HG02571 (cell line): ENCODE measurements at regions not wholly inside any gene's neighbourhood (a gene's known extent, or its start where the extent isn't known, plus 50 kb on each side); places are given as distances from the start of the nearest gene placed in this dataset.

ENCODE experiments used
- ATAC-seq: cut with Tn5 transposase; IDR thresholded peaks from one replicate; pipeline ENCODE4 v1.9.1; 2021; ENCODE audit warnings: mild to moderate bottlenecking, moderate library complexity; ENCODE audit not compliant: unreplicated experiment

GRCh38 chr9:73020877-73021276 lies 68.0 kb upstream of the ALDH1A1 start:
- no peak for ATAC-seq

GRCh38 chr9:73014011-73014410 lies 61.2 kb upstream of the ALDH1A1 start:
- ATAC-seq = no peak

- ATAC-seq = no peak
Measured at GRCh38 chr9:73011956-73012355, 59.1 kb upstream of the ALDH1A1 start.

- ATAC-seq = no peak
Measured at GRCh38 chr9:73011181-73011750, 58.4 kb upstream of the ALDH1A1 start.

GRCh38 chr9:73009649-73010288 lies 56.9 kb upstream of the ALDH1A1 start:
- ATAC-seq = no peak

- no peak for ATAC-seq
Measured at GRCh38 chr9:73007966-73008672, 55.3 kb upstream of the ALDH1A1 start.

- ATAC-seq = no peak
Measured at GRCh38 chr9:73006986-73007385, 54.1 kb upstream of the ALDH1A1 start.
